GM23248 (cell line): ENCODE measurements at regions not wholly inside any gene's neighbourhood (a gene's known extent, or its start where the extent isn't known, plus 50 kb on each side); places are given as distances from the start of the nearest gene placed in this dataset.
A peak's percentile ranks its signal among the peaks of the same experiment; 100 is the strongest.

Experiments
- DNase-seq: peaks from one replicate; pipeline ENCODE4 v3.0.0-alpha.2; 2015
- H2AFZ ChIP-seq: fragments of 200-600 bp; sonication (generic); 2 replicates; pipeline ENCODE4 v1.6.1; 2016; ENCODE audit warnings: antibody characterized with exemption
- H3F3A ChIP-seq: fragments of 200-600 bp; sonication (generic); 2 replicates; pipeline ENCODE4 v1.6.1; 2016; ENCODE audit warnings: mild to moderate bottlenecking, antibody characterized with exemption, mixed run types; ENCODE audit not compliant: insufficient read depth
- H3K27ac ChIP-seq: fragments of 200-600 bp; sonication (generic); 2 replicates; pipeline ENCODE4 v1.5.1; 2016; ENCODE audit warnings: mild to moderate bottlenecking
- H3K27me3 ChIP-seq: fragments of 200-600 bp; sonication (generic); replicated peaks from 2 replicates; pipeline ENCODE4 v1.6.1; 2016; ENCODE audit warnings: mild to moderate bottlenecking; ENCODE audit not compliant: insufficient read depth
- H3K36me3 ChIP-seq: fragments of 200-600 bp; sonication (generic); 2 replicates; pipeline ENCODE4 v1.6.1; 2016; ENCODE audit warnings: low read depth, mild to moderate bottlenecking
- H3K4me1 ChIP-seq: fragments of 200-600 bp; sonication (generic); 2 replicates; pipeline ENCODE4 v1.6.1; 2016; ENCODE audit warnings: mild to moderate bottlenecking; ENCODE audit not compliant: insufficient read depth
- H3K4me2 ChIP-seq: fragments of 200-600 bp; sonication (generic); one replicate; pipeline ENCODE4 v1.6.1; 2016; ENCODE audit warnings: mild to moderate bottlenecking; ENCODE audit not compliant: unreplicated experiment
- H3K4me3 ChIP-seq: fragments of 200-600 bp; sonication (generic); 2 replicates; pipeline ENCODE4 v1.5.1; 2016; ENCODE audit warnings: mild to moderate bottlenecking
- H3K79me2 ChIP-seq: fragments of 200-600 bp; sonication (generic); 2 replicates; pipeline ENCODE4 v1.6.1; 2016; ENCODE audit warnings: mild to moderate bottlenecking; ENCODE audit not compliant: insufficient read depth
- H3K9ac ChIP-seq: fragments of 200-600 bp; sonication (generic); 2 replicates; pipeline ENCODE4 v1.6.1; 2016; ENCODE audit warnings: mild to moderate bottlenecking
- H3K9me2 ChIP-seq: fragments of 200-600 bp; sonication (generic); 2 replicates; pipeline ENCODE4 v1.6.1; 2016; ENCODE audit warnings: mixed run types, mild to moderate bottlenecking, moderate library complexity; ENCODE audit not compliant: insufficient read depth
- H3K9me3 ChIP-seq: fragments of 200-600 bp; sonication (generic); one replicate; pipeline ENCODE4 v1.6.1; 2017; ENCODE audit warnings: low read depth
- H4K20me1 ChIP-seq: fragments of 200-600 bp; sonication (generic); 2 replicates; pipeline ENCODE4 v1.6.0; 2016; ENCODE audit not compliant: insufficient read depth
- EZH2 ChIP-seq: fragments of 200-600 bp; sonication (generic); IDR thresholded peaks from 2 replicates; pipeline ENCODE4 v1.6.1; 2018; ENCODE audit warnings: antibody characterized with exemption, mild to moderate bottlenecking; ENCODE audit not compliant: insufficient read depth, poor library complexity, severe bottlenecking
- EZH2phosphoT487 ChIP-seq: fragments of 200-600 bp; sonication (generic); IDR thresholded peaks from 2 replicates; pipeline ENCODE4 v1.6.1; 2018; ENCODE audit warnings: antibody characterized with exemption, moderate library complexity, mild to moderate bottlenecking, low read depth; ENCODE audit not compliant: insufficient read depth
- WGBS, 2 experiments: methylation state at CpG; one replicate each; pipeline ENCODE4 v1.1.6; 2015 to 2017; ENCODE audit warnings: low lambda C conversion rate in 2 of 2, low coverage in 1 of 2; ENCODE audit errors: missing lambda C conversion rate in 2 of 2; 5-methylcytosine and 5-hydroxymethylcytosine counted together
- in situ Hi-C: fragments of 300-500 bp; cut with MboI; formaldehyde crosslinking; loops from 2 replicates; pipeline ENCODE4 v1.15.0; 2020

DNA sequence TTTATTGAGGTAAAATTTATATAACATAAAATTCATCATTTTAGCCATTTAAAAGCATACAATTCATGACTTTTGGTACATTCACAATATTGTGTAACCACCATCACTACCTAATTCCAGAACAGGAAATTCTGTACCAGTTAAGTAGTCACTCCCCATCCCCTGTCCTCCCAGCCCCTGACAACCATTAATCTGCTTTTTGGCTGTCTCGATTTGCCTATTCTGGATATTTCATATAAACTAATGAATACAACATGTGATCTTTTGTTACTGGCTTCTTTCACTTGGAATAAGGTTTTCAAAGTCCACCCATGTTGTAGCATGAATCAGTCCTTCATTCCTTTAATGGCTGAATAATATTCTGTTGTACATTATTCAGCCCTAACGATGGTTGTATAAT lies 115.6 kb upstream of the KLF14 start:
- Histone ChIP-seq H3K79me2 (no peaks in the 10 kb centered on the region), H3K27ac (peak overlapping the region; percentile 39), H3K9ac (no peak overlapping the region), H3F3A (peaks cover 92% of the 10 kb centered on the region), H3K9me2 (no peaks in the 10 kb centered on the region), H3K4me2 (peak overlapping the region; percentile 48), H2AFZ (no peak overlapping the region), H4K20me1 (no peaks in the 10 kb centered on the region), H3K9me3 (no peaks in the 10 kb centered on the region), H3K4me1 (peaks cover 74% of the 10 kb centered on the region), H3K36me3 (peaks cover 7% of the 10 kb centered on the region), H3K27me3 (no peaks in the 10 kb centered on the region), H3K4me3 (no peak overlapping the region)
- in situ Hi-C loops, result no loop called here
- no peak for DNase-seq
- 15 to 21% methylated on average over 2 of the region's 2 CpGs for WGBS, 2 experiments
- TF ChIP-seq EZH2phosphoT487, result no peak

DNA sequence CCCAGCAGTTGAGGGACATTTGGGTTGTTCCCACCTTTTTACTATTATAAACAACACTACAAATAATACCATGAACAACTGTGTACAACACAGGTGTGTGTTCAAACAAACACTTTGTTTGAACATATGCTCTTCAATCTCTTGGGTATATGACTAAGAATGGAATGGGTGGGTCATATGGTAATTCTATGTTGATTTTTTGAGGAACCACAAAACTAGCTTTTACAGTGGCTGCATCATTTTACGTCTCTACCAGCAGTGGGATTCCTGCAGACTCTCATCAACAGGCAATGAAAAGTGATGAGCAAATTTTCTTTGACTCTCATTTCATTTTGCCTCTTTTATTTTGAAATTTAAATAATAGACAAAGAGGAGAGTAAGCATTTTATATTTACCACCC lies 116.9 kb upstream of the KLF14 start:
- Histone ChIP-seq H3K27me3 (no peaks in the 10 kb centered on the region), H3K4me3 (no peak overlapping the region), H3K79me2 (peaks cover 4% of the 10 kb centered on the region), H3K9me3 (no peaks in the 10 kb centered on the region), H3F3A (peaks cover 95% of the 10 kb centered on the region), H3K4me2 (no peak overlapping the region), H4K20me1 (no peaks in the 10 kb centered on the region), H3K27ac (peak overlapping the region; percentile 39; the same call in 1 of the 2 replicates), H3K9me2 (no peaks in the 10 kb centered on the region), H3K4me1 (peaks cover 71% of the 10 kb centered on the region), H3K9ac (no peak overlapping the region), H3K36me3 (peaks cover 18% of the 10 kb centered on the region), H2AFZ (no peak overlapping the region)
- 82 to 89% methylated on average over 1 of the region's 1 CpG for WGBS, 2 experiments
- in situ Hi-C loops, result no loop called here
- no peak for DNase-seq
- TF ChIP-seq EZH2phosphoT487 (no peak), EZH2 (no peak)

DNA sequence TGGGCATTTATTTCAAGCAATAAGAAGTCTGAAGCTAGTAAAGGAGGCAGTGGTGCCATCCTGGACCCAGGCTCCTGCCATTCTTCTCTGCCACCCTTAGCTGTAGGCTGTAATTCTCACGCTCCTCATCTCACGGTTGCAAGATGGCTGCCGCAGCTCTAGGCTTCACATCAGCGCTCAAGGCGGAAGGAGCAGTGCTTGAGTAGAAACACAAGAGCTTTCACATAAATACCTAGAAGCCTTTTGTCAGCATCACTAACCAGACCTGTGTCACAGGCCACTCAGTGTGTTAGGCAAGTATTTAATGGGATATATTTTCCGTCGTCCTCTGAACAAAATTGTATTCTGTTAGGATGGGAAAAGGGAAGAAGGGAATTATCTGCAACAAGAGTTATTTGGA lies 118.9 kb upstream of the KLF14 start:
- no peak overlapping the region for H3K9ac ChIP-seq
- peaks cover 99% of the 10 kb centered on the region for H3F3A ChIP-seq
- no peak overlapping the region for H3K4me2 ChIP-seq
- peaks cover 60% of the 10 kb centered on the region for H3K4me1 ChIP-seq
- DNase-seq, result no peak
- H3K36me3 ChIP-seq, result peaks cover 37% of the 10 kb centered on the region
- no peak for TF ChIP-seq EZH2
- TF ChIP-seq EZH2phosphoT487, result no peak
- no peaks in the 10 kb centered on the region for H3K27me3 ChIP-seq
- in situ Hi-C loops, result no loop called here
- no peaks in the 10 kb centered on the region for H3K9me3 ChIP-seq
- H3K27ac ChIP-seq, result peak overlapping the region; percentile 67
- WGBS, 2 experiments, result 98% methylated on average over 7 of the region's 7 CpGs
- peaks cover 23% of the 10 kb centered on the region for H3K79me2 ChIP-seq
- H3K9me2 ChIP-seq, result no peaks in the 10 kb centered on the region
- H4K20me1 ChIP-seq, result no peaks in the 10 kb centered on the region
- H2AFZ ChIP-seq, result no peak overlapping the region
- H3K4me3 ChIP-seq, result no peak overlapping the region

DNA sequence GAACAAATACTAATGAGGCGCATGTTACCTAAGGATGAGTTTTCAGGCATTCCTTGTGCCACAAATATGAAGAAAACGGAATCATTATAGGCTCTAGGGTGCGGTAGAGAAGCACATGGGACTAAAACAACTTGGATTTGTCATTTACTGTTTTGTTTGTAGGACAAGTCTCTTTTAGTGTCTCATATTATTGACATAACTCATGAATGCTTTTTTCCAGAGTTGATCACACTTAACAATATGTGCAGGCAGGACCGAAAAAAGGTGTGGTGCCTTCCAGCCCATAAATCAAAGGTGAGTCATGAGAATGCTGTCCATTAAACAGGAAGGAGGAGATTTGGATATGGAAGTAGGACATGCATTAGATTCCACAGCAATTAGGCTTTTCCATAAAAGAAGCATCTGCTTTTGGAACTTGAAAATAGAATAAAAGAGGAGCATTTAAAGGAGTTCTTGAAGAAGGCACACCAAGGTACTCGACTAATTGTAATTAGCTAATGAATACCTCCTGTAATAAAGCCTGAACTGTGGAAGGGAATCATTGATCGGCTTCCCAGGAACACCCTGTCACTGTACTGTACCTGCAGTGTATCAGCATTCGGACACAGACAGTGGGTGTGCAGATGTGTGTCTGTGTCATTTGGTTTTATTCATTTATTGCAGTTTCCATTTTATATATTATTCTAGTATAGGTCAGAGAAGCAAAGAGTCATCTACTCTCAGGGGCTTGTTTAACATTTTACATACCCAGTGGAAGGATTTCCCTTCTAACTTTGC lies 119.7 kb upstream of the KLF14 start:
- no peaks in the 10 kb centered on the region for H4K20me1 ChIP-seq
- H3K4me1 ChIP-seq, result peaks cover 60% of the 10 kb centered on the region
- peaks cover 100% of the 10 kb centered on the region for H3F3A ChIP-seq
- in situ Hi-C loops, result no loop called here
- H3K27ac ChIP-seq, result peak overlapping the region; percentile 67
- H3K79me2 ChIP-seq, result peaks cover 31% of the 10 kb centered on the region
- H3K27me3 ChIP-seq, result no peaks in the 10 kb centered on the region
- no peaks in the 10 kb centered on the region for H3K9me3 ChIP-seq
- H3K9ac ChIP-seq, result no peak overlapping the region
- peak overlapping the region; percentile 0 for H3K4me3 ChIP-seq
- peak overlapping the region; percentile 62 for H3K4me2 ChIP-seq
- peak; percentile 75 for DNase-seq
- no peaks in the 10 kb centered on the region for H3K9me2 ChIP-seq
- TF ChIP-seq EZH2, result no peak
- TF ChIP-seq EZH2phosphoT487, result no peak
- 27 to 29% methylated on average over 7 of the region's 7 CpGs for WGBS, 2 experiments
- H3K36me3 ChIP-seq, result peaks cover 45% of the 10 kb centered on the region
- H2AFZ ChIP-seq, result no peak overlapping the region
